ENCODE measurements at regions not wholly inside any gene's neighbourhood (a gene's known extent, or its start where the extent isn't known, plus 50 kb on each side); places are given as distances from the start of the nearest gene placed in this dataset.

DNA sequence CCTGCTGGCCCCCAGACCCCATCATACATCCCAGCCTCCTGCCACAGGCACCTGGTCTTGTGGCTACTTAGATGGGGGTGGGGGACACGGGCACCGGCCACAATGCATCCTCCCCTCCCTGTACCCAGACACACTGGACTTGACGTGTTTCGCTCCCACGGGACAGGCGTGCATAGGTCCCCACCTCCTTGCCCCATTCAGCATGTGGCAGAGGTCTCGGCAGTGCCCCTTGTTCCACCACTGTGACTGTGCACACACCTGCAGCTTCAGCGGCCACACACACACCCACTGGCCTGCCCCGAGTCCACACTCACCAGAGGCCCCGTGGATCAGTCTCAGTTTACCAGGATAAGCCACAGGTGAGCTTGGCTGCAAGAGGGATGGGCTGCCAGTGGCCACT, 109.6 kb downstream of the ENGASE start:
- H3K4me3 ChIP-seq (ENCODE audit: low read depth in 1 of 2, low read length in 2 of 2): no peak overlapping the region
- H3K9me3 ChIP-seq (ENCODE audit: insufficient read depth, low read length, severe bottlenecking): no peaks in the 10 kb centered on the region
- no peak overlapping the region for H3K4me2 ChIP-seq (ENCODE audit: insufficient read depth, low read length)
- no peaks in the 10 kb centered on the region for H3K79me2 ChIP-seq (ENCODE audit: insufficient read depth, low read length)
- H3K36me3 ChIP-seq (ENCODE audit: insufficient read depth, low read length): no peaks in the 10 kb centered on the region
- no peak overlapping the region for H2AFZ ChIP-seq (ENCODE audit: low read depth, low read length)
- H3K9ac ChIP-seq (ENCODE audit: low read depth, low read length): no peak overlapping the region
- no peaks in the 10 kb centered on the region for H3K4me1 ChIP-seq (ENCODE audit: insufficient read depth, low read length)
- DNase-seq (no peak), ATAC-seq (ENCODE audit: insufficient read depth, low read depth) (no peak)
- H4K20me1 ChIP-seq (ENCODE audit: insufficient read depth, low read length): peaks cover 14% of the 10 kb centered on the region
- H3K27ac ChIP-seq (ENCODE audit: low read length): no peak overlapping the region
- peaks cover 3% of the 10 kb centered on the region for H3K27me3 ChIP-seq (ENCODE audit: insufficient read depth, low read length, poor library complexity)
- no peak for TF ChIP-seq CTCF (IDR thresholded peaks at IDR 0.05; ENCODE audit: borderline replicate concordance, extremely low read depth, low read length, poor library complexity, severe bottlenecking)
- no peak for TF ChIP-seq EZH2 (IDR thresholded peaks at IDR 0.05; ENCODE audit: borderline replicate concordance, low read depth, low read length, severe bottlenecking)

- H3K9me3 ChIP-seq (ENCODE audit: insufficient read depth, low read length, severe bottlenecking): no peaks in the 10 kb centered on the region
- H3K4me3 ChIP-seq (ENCODE audit: low read depth in 1 of 2, low read length in 2 of 2): no peak overlapping the region
- H3K9ac ChIP-seq (ENCODE audit: low read depth, low read length): no peak overlapping the region
- H4K20me1 ChIP-seq (ENCODE audit: insufficient read depth, low read length): peaks cover 11% of the 10 kb centered on the region
- H3K27me3 ChIP-seq (ENCODE audit: insufficient read depth, low read length, poor library complexity): peaks cover 1% of the 10 kb centered on the region
- H3K4me2 ChIP-seq (ENCODE audit: insufficient read depth, low read length): no peak overlapping the region
- TF ChIP-seq CTCF (IDR thresholded peaks at IDR 0.05; ENCODE audit: borderline replicate concordance, extremely low read depth, low read length, poor library complexity, severe bottlenecking) (no peak), EZH2 (IDR thresholded peaks at IDR 0.05; ENCODE audit: borderline replicate concordance, low read depth, low read length, severe bottlenecking) (no peak)
- no peak overlapping the region for H2AFZ ChIP-seq (ENCODE audit: low read depth, low read length)
- H3K79me2 ChIP-seq (ENCODE audit: insufficient read depth, low read length): no peaks in the 10 kb centered on the region
- H3K27ac ChIP-seq (ENCODE audit: low read length): no peak overlapping the region
- H3K4me1 ChIP-seq (ENCODE audit: insufficient read depth, low read length): no peaks in the 10 kb centered on the region
- H3K36me3 ChIP-seq (ENCODE audit: insufficient read depth, low read length): no peaks in the 10 kb centered on the region
- DNase-seq: no peak
- ATAC-seq (ENCODE audit: insufficient read depth, low read depth): no peak
Measured at GRCh38 chr17:79183293-79184158, 108.9 kb downstream of the ENGASE start.

GRCh38 chr17:79183043-79183292, 108.3 kb downstream of the ENGASE start:
- Histone ChIP-seq H3K79me2 (ENCODE audit: insufficient read depth, low read length) (no peaks in the 10 kb centered on the region), H3K27ac (ENCODE audit: low read length) (no peak overlapping the region), H3K4me2 (ENCODE audit: insufficient read depth, low read length) (no peak overlapping the region), H3K36me3 (ENCODE audit: insufficient read depth, low read length) (no peaks in the 10 kb centered on the region), H3K9ac (ENCODE audit: low read depth, low read length) (no peak overlapping the region), H3K27me3 (ENCODE audit: insufficient read depth, low read length, poor library complexity) (peaks cover 5% of the 10 kb centered on the region), H3K9me3 (ENCODE audit: insufficient read depth, low read length, severe bottlenecking) (no peaks in the 10 kb centered on the region), H3K4me1 (ENCODE audit: insufficient read depth, low read length) (no peaks in the 10 kb centered on the region), H3K4me3 (ENCODE audit: low read depth in 1 of 2, low read length in 2 of 2) (no peak overlapping the region), H4K20me1 (ENCODE audit: insufficient read depth, low read length) (peaks cover 11% of the 10 kb centered on the region), H2AFZ (ENCODE audit: low read depth, low read length) (no peak overlapping the region)
- TF ChIP-seq EZH2 (IDR thresholded peaks at IDR 0.05; ENCODE audit: borderline replicate concordance, low read depth, low read length, severe bottlenecking) (no peak), CTCF (IDR thresholded peaks at IDR 0.05; ENCODE audit: borderline replicate concordance, extremely low read depth, low read length, poor library complexity, severe bottlenecking) (no peak)
- no peak for DNase-seq
- ATAC-seq (ENCODE audit: insufficient read depth, low read depth): no peak

All from DND-41 (cell line).